ENCODE measurements at regions not wholly inside any gene's neighbourhood (a gene's known extent, or its start where the extent isn't known, plus 50 kb on each side); places are given as distances from the start of the nearest gene placed in this dataset.

DNA sequence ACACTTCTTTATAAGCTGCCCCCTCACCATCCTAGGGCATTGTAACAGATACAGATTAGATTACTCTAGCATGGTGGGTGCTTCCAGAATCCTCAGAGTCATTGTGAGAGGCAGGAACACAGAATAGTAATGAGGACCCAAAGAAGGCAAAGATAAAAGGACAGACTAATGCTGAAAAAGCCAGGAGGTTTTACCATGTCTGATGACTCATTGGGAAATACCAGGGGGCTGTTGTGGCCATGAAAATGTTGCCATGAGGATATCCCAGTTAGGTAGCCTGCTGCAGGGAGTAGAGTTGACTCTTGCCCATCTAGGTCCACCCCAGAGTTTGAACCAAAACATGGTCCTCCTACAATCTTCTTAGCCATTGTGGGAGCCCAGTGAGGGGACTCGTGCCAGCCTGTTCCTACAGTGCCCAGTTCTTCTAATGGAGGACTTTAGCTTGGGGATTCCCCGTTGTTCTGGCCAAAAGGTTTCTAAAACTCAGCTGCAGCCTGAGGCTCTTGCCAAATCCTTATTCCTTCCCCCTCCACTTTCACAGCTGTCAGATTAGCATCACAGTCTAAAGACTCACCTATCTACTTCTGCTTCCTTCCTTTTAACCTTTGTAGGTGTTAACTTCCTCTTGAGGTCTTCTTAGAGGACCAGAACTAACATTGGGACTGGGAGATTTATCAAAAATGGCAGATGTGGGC is 586.0 kb upstream of the AADAT start:
- Histone ChIP-seq H3K14ac (ENCODE audit: insufficient read length) (no peak overlapping the region), H3K4me1 (replicated peaks in 1 of 4; ENCODE audit: control insufficient read depth in 3 of 4, insufficient read depth in 4 of 4, low read length in 3 of 4) (no peaks in the 10 kb centered on the region), H3K79me1 (ENCODE audit: low read depth, low read length) (no peaks in the 10 kb centered on the region), H4K8ac (ENCODE audit: extremely low read depth, insufficient read depth, low read length) (no peak overlapping the region), H3K23me2 (ENCODE audit: low read depth, low read length) (no peaks in the 10 kb centered on the region), H2BK12ac (ENCODE audit: low read depth, low read length) (no peak overlapping the region), H2BK20ac (ENCODE audit: low read length) (no peak overlapping the region), H2BK5ac (ENCODE audit: low read depth, low read length) (no peak overlapping the region), H4K91ac (replicated peaks; ENCODE audit: insufficient read length, low read length) (no peak overlapping the region), H3K4me3 (ENCODE audit: extremely low read depth in 1 of 4, insufficient read depth in 2 of 4, low read depth in 3 of 4, low read length in 4 of 4) (no peak overlapping the region), H3K4ac (replicated peaks; ENCODE audit: insufficient read length, low read depth, low read length) (no peak overlapping the region), H3K9ac (replicated peaks in 1 of 4; ENCODE audit: extremely low read depth in 1 of 4, low read depth in 3 of 4, low read length in 3 of 4) (no peak overlapping the region), H3K36me3 (ENCODE audit: control insufficient read depth in 2 of 4, insufficient read depth in 4 of 4, low read length in 3 of 4) (no peaks in the 10 kb centered on the region; a peak in 1 of 8 replicates), H2BK120ac (replicated peaks; ENCODE audit: low read depth, low read length) (no peak overlapping the region), H2BK15ac (ENCODE audit: low read length) (no peak overlapping the region), H4K20me1 (replicated peaks in 1 of 2; ENCODE audit: control insufficient read depth in 1 of 2, insufficient read depth in 2 of 2, low read length in 2 of 2) (no peaks in the 10 kb centered on the region), H3K27ac (ENCODE audit: low read depth, low read length) (no peak overlapping the region), H3K23ac (ENCODE audit: insufficient read length) (no peak overlapping the region), H3K18ac (ENCODE audit: extremely low read depth, low read length) (no peak overlapping the region), H3K79me2 (ENCODE audit: control insufficient read depth in 1 of 2, insufficient read depth in 2 of 2, low read length in 2 of 2) (no peaks in the 10 kb centered on the region), H2AFZ (ENCODE audit: low read length) (no peak overlapping the region), H2AK5ac (ENCODE audit: low read depth, low read length) (no peak overlapping the region), H4K5ac (ENCODE audit: insufficient read length, low read depth, low read length) (no peak overlapping the region), H3K27me3 (replicated peaks in 1 of 4; ENCODE audit: control insufficient read depth in 3 of 4, extremely low read depth in 1 of 4, insufficient read depth in 3 of 4, low read length in 3 of 4) (no peaks in the 10 kb centered on the region), H3K4me2 (ENCODE audit: insufficient read depth in 1 of 2, low read depth in 2 of 2, low read length in 2 of 2) (no peak overlapping the region), H3K9me3 (ENCODE audit: insufficient read depth in 2 of 2, low read depth in 1 of 2, low read length in 1 of 2) (peaks cover 0 to 3% of the 10 kb centered on the region in 2 experiments; a peak in 1 of 4 replicates), H3K56ac (replicated peaks; ENCODE audit: insufficient read length, low read depth, low read length) (no peak overlapping the region)
- POLR2A ChIA-PET (ENCODE audit: partially characterized antibody), result no interaction called here
- WGBS, 2 experiments (ENCODE audit: extremely low coverage in 1 of 2, insufficient coverage in 1 of 2, insufficient read length in 1 of 2, insufficient replicate concordance in 2 of 2, low coverage in 1 of 2, low lambda C conversion rate in 2 of 2, missing lambda C conversion rate in 1 of 2), result 100% methylated on average over 1 of the region's 2 CpGs; no CpG with 5 or more reads in 1 of the 2 experiments
- CTCF ChIA-PET (ENCODE audit: partially characterized antibody), result no interaction called here
- DNase-seq (ENCODE audit: low read depth in 1 of 2, low spot score in 2 of 2), result no peak
- FAIRE-seq, result no peak
- no peak for TF ChIP-seq GTF2F1 (IDR thresholded peaks at IDR 0.05; ENCODE audit: borderline replicate concordance, low read depth, low read length)
